Gastroesophageal sphincter (tissue), 4 donors: ENCODE measurements at regions not wholly inside any gene's neighbourhood (a gene's known extent, or its start where the extent isn't known, plus 50 kb on each side); places are given as distances from the start of the nearest gene placed in this dataset.

Experiments
- ATAC-seq: fragments of 150-250 bp; one replicate; pipeline ENCODE4 v1.9.1; 2016; ENCODE audit warnings: mild to moderate bottlenecking, moderate library complexity
- H3K27ac ChIP-seq, 4 donors: fragments of 200-600 bp; sonication (generic) in 3 of 4; 1 replicate in 3 of 4; 2 replicates in 1 of 4; pipeline ENCODE4 v1.5.1; 2016 to 2019
- H3K27me3 ChIP-seq: fragments of 200-600 bp; sonication (generic); one replicate; pipeline ENCODE4 v1.5.1; 2019
- H3K36me3 ChIP-seq, 2 donors: fragments of 200-600 bp; sonication (generic); one replicate each; pipeline ENCODE4 v1.5.1; 2019; ENCODE audit warnings: control low read depth in 1 of 2
- H3K4me1 ChIP-seq, 3 donors: fragments of 200-600 bp; sonication (generic); 1 replicate in 2 of 3; 2 replicates in 1 of 3; pipeline ENCODE4 v1.5.1; 2016 to 2019; ENCODE audit warnings: control low read depth in 2 of 3
- H3K4me3 ChIP-seq, 2 donors: fragments of 200-600 bp; sonication (generic); one replicate each; pipeline ENCODE4 v1.5.1; 2019; ENCODE audit warnings: mild to moderate bottlenecking in 1 of 2, moderate library complexity in 1 of 2
- H3K9me3 ChIP-seq, 3 donors: fragments of 200-600 bp; sonication (generic); one replicate each; pipeline ENCODE4 v1.5.1; 2017 to 2019; ENCODE audit warnings: control low read depth in 2 of 3
- CTCF ChIP-seq, 4 experiments: fragments of 200-600 bp in 2 of 4; fragments of 450-650 bp in 2 of 4; sonication (generic) in 1 of 4; IDR thresholded peaks; one replicate each; pipeline ENCODE4 v1.5.1; 2017 to 2019; ENCODE audit warnings: antibody characterized with exemption in 4 of 4, mild to moderate bottlenecking in 2 of 4, moderate library complexity in 2 of 4
- EP300 ChIP-seq: sonication (generic); formaldehyde crosslinking; IDR thresholded peaks from one replicate; pipeline ENCODE4 v1.6.1; 2017; ENCODE audit warnings: antibody characterized with exemption, mild to moderate bottlenecking
- POLR2A ChIP-seq, 2 donors: fragments of 450-650 bp; IDR thresholded peaks; one replicate each; pipeline ENCODE4 v1.6.1; 2017; ENCODE audit warnings: antibody characterized with exemption in 2 of 2, mild to moderate bottlenecking in 2 of 2, moderate library complexity in 1 of 2
- POLR2AphosphoS5 ChIP-seq: sonication (generic); formaldehyde crosslinking; IDR thresholded peaks from one replicate; pipeline ENCODE4 v1.6.1; 2017; ENCODE audit warnings: antibody characterized with exemption
- WGBS, 2 donors: methylation state at CpG; one replicate each; pipeline ENCODE4 v1.1.5; 2018; ENCODE audit warnings: low coverage in 1 of 2; 5-methylcytosine and 5-hydroxymethylcytosine counted together

GRCh38 chr11:104792861-104793260, 105.4 kb downstream of the CASP12 start:
- Histone ChIP-seq H3K4me3 (no peak overlapping the region), H3K4me1 (no peaks in the 10 kb centered on the region), H3K27ac (no peak overlapping the region), H3K36me3 (no peaks in the 10 kb centered on the region), H3K9me3 (peaks cover 0 to 9% (median 0%) of the 10 kb centered on the region in 3 donors), H3K27me3 (no peaks in the 10 kb centered on the region)
- TF ChIP-seq CTCF (IDR thresholded peaks at IDR 0.05) (no peak), EP300 (no peak), POLR2A (IDR thresholded peaks at IDR 0.05) (no peak), POLR2AphosphoS5 (no peak)
- ATAC-seq: no peak
- WGBS, 2 donors: 32 to 42% methylated on average over 2 of the region's 2 CpGs

DNA sequence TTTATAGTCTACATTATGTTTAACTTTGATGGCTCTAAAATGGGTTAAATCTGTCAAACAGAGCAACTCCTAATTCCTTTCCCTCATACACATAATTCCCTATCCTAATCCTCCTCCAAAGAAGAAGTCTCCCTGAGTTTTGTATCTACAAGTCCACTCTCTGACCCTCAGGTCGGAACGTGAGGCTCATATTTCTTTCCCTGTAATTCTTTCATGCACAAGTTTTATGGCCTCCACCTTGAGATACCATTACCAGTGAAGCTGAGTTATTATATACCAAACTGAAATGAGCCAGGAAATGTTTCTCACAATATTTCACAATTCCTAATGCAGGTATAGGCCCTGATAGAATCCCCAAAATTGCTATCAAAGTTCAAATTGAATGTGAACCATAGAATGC, 106.4 kb downstream of the CASP12 start:
- Histone ChIP-seq H3K9me3 (peaks cover 0 to 9% (median 0%) of the 10 kb centered on the region in 3 donors), H3K4me3 (no peak overlapping the region), H3K27me3 (no peaks in the 10 kb centered on the region), H3K36me3 (no peaks in the 10 kb centered on the region), H3K4me1 (no peaks in the 10 kb centered on the region), H3K27ac (no peak overlapping the region)
- no peak for ATAC-seq
- TF ChIP-seq POLR2AphosphoS5: no peak
- TF ChIP-seq POLR2A (IDR thresholded peaks at IDR 0.05): no peak
- 94 to 95% methylated on average over 2 of the region's 2 CpGs for WGBS, 2 donors

GRCh38 chr11:104784684-104785460, 113.4 kb downstream of the CASP12 start:
- H3K27me3 ChIP-seq: no peaks in the 10 kb centered on the region
- WGBS, 2 donors: 74 to 80% methylated on average over 4 of the region's 4 CpGs
- H3K36me3 ChIP-seq: no peaks in the 10 kb centered on the region
- no peak overlapping the region for H3K27ac ChIP-seq
- no peak for ATAC-seq
- no peak overlapping the region for H3K4me3 ChIP-seq
- H3K4me1 ChIP-seq: no peaks in the 10 kb centered on the region
- TF ChIP-seq POLR2A (IDR thresholded peaks at IDR 0.05) (no peak), POLR2AphosphoS5 (no peak), EP300 (no peak), CTCF (IDR thresholded peaks at IDR 0.05) (no peak)
- no peaks in the 10 kb centered on the region for H3K9me3 ChIP-seq

DNA sequence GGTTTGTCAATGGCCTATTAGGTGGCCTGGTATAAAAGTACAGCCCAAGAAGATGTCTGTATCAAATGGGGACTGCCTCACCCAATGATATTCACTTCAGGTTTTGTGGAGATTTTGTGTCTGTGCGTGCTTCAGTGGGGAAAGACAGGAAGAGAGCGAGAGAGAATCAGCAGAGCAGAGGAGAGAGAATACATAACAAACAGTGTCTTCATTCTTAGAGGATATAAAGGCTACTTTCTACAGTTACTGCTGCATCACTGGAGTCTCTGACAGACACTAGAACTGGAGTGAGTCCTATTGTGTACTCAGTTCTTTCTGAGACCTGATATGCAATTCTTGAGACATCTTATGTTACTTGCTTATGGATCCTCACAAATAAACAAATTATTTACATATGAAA, 115.0 kb downstream of the CASP12 start:
- no peak for ATAC-seq
- no peak overlapping the region for H3K4me3 ChIP-seq
- H3K36me3 ChIP-seq: no peaks in the 10 kb centered on the region
- WGBS, 2 donors: 97% methylated on average over 2 of the region's 2 CpGs; no CpG with 5 or more reads in 1 of the 2 donors
- no peaks in the 10 kb centered on the region for H3K4me1 ChIP-seq
- H3K27ac ChIP-seq: no peak overlapping the region
- H3K27me3 ChIP-seq: no peaks in the 10 kb centered on the region
- no peak for TF ChIP-seq CTCF (IDR thresholded peaks at IDR 0.05)
- TF ChIP-seq POLR2AphosphoS5: no peak
- TF ChIP-seq POLR2A (IDR thresholded peaks at IDR 0.05): no peak
- TF ChIP-seq EP300: no peak
- no peaks in the 10 kb centered on the region for H3K9me3 ChIP-seq

DNA sequence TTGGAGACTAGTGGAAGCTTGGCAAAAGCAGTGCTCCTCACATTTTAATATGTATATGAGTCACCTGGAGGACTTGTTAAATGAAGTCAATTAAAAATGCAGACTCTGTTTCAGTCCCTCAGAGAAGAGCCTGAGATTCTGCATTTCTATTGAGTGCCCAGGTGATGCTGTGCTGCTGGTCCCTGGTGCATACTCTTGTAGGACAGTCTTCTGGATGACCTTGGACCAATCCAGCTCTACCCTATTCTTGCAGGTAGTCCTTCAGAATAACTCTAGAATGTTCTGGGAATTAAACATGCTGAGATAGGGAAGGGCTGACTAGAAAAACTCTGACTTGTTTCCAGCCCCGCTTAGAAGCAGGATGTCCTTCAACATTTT, 115.9 kb downstream of the CASP12 start:
- no peaks in the 10 kb centered on the region for H3K27me3 ChIP-seq
- WGBS, 2 donors: 100% methylated on average over 1 of the region's 1 CpG
- no peaks in the 10 kb centered on the region for H3K4me1 ChIP-seq
- H3K27ac ChIP-seq: no peak overlapping the region
- no peaks in the 10 kb centered on the region for H3K36me3 ChIP-seq
- ATAC-seq: no peak
- no peak for TF ChIP-seq CTCF (IDR thresholded peaks at IDR 0.05)
- no peak for TF ChIP-seq EP300
- TF ChIP-seq POLR2A (IDR thresholded peaks at IDR 0.05): no peak
- no peak for TF ChIP-seq POLR2AphosphoS5
- H3K9me3 ChIP-seq: no peaks in the 10 kb centered on the region
- H3K4me3 ChIP-seq: no peak overlapping the region
